ENCODE measurements at regions not wholly inside any gene's neighbourhood (a gene's known extent, or its start where the extent isn't known, plus 50 kb on each side); places are given as distances from the start of the nearest gene placed in this dataset.

GRCh38 chr2:133906926-133907325, 338.7 kb upstream of the NCKAP5 start:
- Histone ChIP-seq H3K36me3 (ENCODE audit: insufficient read depth, low read length) (no peaks in the 10 kb centered on the region), H3F3A (ENCODE audit: low read depth) (no peaks in the 10 kb centered on the region), H3K27me3 (ENCODE audit: insufficient read depth, low read length, poor library complexity, severe bottlenecking) (no peaks in the 10 kb centered on the region), H2AFZ (ENCODE audit: low read length) (no peak overlapping the region), H3K79me2 (ENCODE audit: insufficient read depth, low read length) (no peaks in the 10 kb centered on the region), H3K9ac (ENCODE audit: low read depth, low read length, poor library complexity, severe bottlenecking) (no peak overlapping the region), H3K9me2 (replicated peaks; ENCODE audit: low read depth, low read length) (no peaks in the 10 kb centered on the region), H3K4me2 (ENCODE audit: low read depth, low read length, poor library complexity, severe bottlenecking) (no peak overlapping the region), H3K4me3 (ENCODE audit: low read length, poor library complexity, severe bottlenecking) (no peak overlapping the region), H3K4me1 (ENCODE audit: insufficient read depth, low read length, poor library complexity, severe bottlenecking) (no peaks in the 10 kb centered on the region), H4K20me1 (ENCODE audit: insufficient read depth, low read length, poor library complexity, severe bottlenecking) (no peaks in the 10 kb centered on the region), H3K9me3 (ENCODE audit: insufficient read depth, low read depth, low read length) (no peaks in the 10 kb centered on the region)
- no peak for TF ChIP-seq CTCF (conservative IDR thresholded peaks at IDR 0.05; ENCODE audit: low read length)

GRCh38 chr2:133908171-133908570, 339.9 kb upstream of the NCKAP5 start:
- Histone ChIP-seq H3K27me3 (ENCODE audit: insufficient read depth, low read length, poor library complexity, severe bottlenecking) (no peaks in the 10 kb centered on the region), H2AFZ (ENCODE audit: low read length) (no peak overlapping the region), H3F3A (ENCODE audit: low read depth) (no peaks in the 10 kb centered on the region), H3K36me3 (ENCODE audit: insufficient read depth, low read length) (no peaks in the 10 kb centered on the region), H3K9ac (ENCODE audit: low read depth, low read length, poor library complexity, severe bottlenecking) (no peak overlapping the region), H3K4me1 (ENCODE audit: insufficient read depth, low read length, poor library complexity, severe bottlenecking) (no peaks in the 10 kb centered on the region), H3K9me2 (replicated peaks; ENCODE audit: low read depth, low read length) (no peaks in the 10 kb centered on the region), H4K20me1 (ENCODE audit: insufficient read depth, low read length, poor library complexity, severe bottlenecking) (no peaks in the 10 kb centered on the region), H3K4me2 (ENCODE audit: low read depth, low read length, poor library complexity, severe bottlenecking) (no peak overlapping the region), H3K9me3 (ENCODE audit: insufficient read depth, low read depth, low read length) (no peaks in the 10 kb centered on the region), H3K4me3 (ENCODE audit: low read length, poor library complexity, severe bottlenecking) (no peak overlapping the region), H3K79me2 (ENCODE audit: insufficient read depth, low read length) (no peaks in the 10 kb centered on the region)
- TF ChIP-seq CTCF (conservative IDR thresholded peaks at IDR 0.05; ENCODE audit: low read length) (no peak), EZH2phosphoT487 (IDR thresholded peaks at IDR 0.05; ENCODE audit: borderline replicate concordance) (no peak)

GRCh38 chr2:133918141-133918540, 335.7 kb upstream of the MGAT5 start:
- H3K9me2 ChIP-seq (replicated peaks; ENCODE audit: low read depth, low read length), result no peaks in the 10 kb centered on the region

More at GRCh38 chr2:133918141-133918540, 335.7 kb upstream of the MGAT5 start:
- no peak overlapping the region for H3K4me2 ChIP-seq (ENCODE audit: low read depth, low read length, poor library complexity, severe bottlenecking)
- H4K20me1 ChIP-seq (ENCODE audit: insufficient read depth, low read length, poor library complexity, severe bottlenecking), result no peaks in the 10 kb centered on the region
- no peaks in the 10 kb centered on the region for H3K36me3 ChIP-seq (ENCODE audit: insufficient read depth, low read length)
- H3K79me2 ChIP-seq (ENCODE audit: insufficient read depth, low read length), result no peaks in the 10 kb centered on the region
- H3K9me3 ChIP-seq (ENCODE audit: insufficient read depth, low read depth, low read length), result no peaks in the 10 kb centered on the region
- no peaks in the 10 kb centered on the region for H3K27me3 ChIP-seq (ENCODE audit: insufficient read depth, low read length, poor library complexity, severe bottlenecking)
- H3K4me3 ChIP-seq (ENCODE audit: low read length, poor library complexity, severe bottlenecking), result no peak overlapping the region
- no peak overlapping the region for H3K9ac ChIP-seq (ENCODE audit: low read depth, low read length, poor library complexity, severe bottlenecking)
- TF ChIP-seq EZH2phosphoT487 (IDR thresholded peaks at IDR 0.05; ENCODE audit: borderline replicate concordance) (no peak), CTCF (conservative IDR thresholded peaks at IDR 0.05; ENCODE audit: low read length) (no peak)
- no peak overlapping the region for H2AFZ ChIP-seq (ENCODE audit: low read length)
- H3K4me1 ChIP-seq (ENCODE audit: insufficient read depth, low read length, poor library complexity, severe bottlenecking), result no peaks in the 10 kb centered on the region
- no peaks in the 10 kb centered on the region for H3F3A ChIP-seq (ENCODE audit: low read depth)

Data from Loucy (cell line).